HG02852 (cell line): ENCODE measurements at regions not wholly inside any gene's neighbourhood (a gene's known extent, or its start where the extent isn't known, plus 50 kb on each side); places are given as distances from the start of the nearest gene placed in this dataset.

Experiments used
- ATAC-seq: cut with Tn5 transposase; IDR thresholded peaks from one replicate; pipeline ENCODE4 v1.9.1; 2021; ENCODE audit warnings: mild to moderate bottlenecking, moderate library complexity; ENCODE audit not compliant: unreplicated experiment

DNA sequence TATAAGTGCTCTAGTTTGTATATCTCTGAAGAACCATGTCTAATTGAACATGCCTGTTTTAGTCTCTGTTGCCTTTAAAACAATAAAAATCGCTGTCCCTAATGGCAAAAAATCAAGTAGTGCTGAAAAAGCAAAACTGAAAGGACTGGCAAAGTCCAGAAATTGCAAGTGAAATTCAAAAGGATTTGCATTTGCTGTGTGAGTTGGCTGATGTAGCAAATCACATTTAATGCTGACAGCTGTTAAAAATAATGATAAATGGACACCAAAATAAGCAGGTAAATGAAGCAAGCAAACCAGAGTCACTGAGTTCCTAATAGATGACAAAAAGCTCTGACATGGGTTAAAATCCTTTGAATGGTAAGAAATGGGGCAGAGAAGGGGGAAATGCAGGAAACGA lies 874.1 kb downstream of the GRM8 start:
- ATAC-seq = peak; percentile 72

DNA sequence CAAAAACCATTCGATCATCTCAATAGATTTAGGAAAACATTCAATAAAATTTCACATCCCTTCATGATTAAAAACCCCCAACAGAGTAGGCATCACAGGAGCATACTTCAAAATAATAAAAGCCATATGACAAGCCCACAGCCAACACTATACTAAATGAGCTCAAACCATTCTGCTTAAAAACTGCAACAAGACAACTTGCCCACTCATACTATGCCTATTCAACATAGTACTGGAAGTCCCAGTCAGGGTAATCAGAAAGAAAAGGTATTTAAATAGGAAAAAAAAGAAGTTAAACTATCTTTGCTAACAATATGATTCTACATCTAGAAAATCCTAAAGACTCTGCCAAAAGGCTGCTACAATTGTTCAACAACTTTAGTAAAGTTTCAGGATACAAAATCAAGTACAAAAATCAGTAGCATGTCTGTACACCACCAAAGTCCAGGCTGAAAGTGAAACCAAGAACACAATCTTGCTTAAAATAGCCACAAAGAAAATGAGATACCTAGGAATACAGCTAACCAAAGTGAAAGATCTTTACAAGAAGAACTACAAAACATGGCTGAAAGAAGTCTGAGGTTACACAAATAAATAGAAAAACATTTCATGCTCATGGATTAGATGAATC lies 882.6 kb downstream of the GRM8 start:
- ATAC-seq = peak; percentile 83

DNA sequence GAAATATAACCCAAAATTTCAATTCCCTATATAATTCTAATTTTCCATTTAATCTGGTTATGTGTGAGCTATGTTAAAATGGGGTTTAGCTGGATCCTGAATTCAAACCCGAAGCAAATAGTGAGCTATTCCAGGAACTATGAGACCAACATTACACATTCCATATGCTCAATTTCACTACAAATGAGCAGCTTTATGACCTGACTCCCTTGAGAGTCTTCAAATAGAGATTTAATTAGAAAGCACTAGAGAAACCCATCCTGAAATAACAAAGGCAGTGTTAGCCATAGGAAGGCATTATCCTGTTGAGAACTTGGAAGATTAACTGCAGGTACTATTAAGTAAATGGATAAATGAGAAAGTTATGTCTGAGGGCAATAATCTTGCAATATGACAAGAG lies 890.0 kb downstream of the GRM8 start:
- ATAC-seq = no peak

DNA sequence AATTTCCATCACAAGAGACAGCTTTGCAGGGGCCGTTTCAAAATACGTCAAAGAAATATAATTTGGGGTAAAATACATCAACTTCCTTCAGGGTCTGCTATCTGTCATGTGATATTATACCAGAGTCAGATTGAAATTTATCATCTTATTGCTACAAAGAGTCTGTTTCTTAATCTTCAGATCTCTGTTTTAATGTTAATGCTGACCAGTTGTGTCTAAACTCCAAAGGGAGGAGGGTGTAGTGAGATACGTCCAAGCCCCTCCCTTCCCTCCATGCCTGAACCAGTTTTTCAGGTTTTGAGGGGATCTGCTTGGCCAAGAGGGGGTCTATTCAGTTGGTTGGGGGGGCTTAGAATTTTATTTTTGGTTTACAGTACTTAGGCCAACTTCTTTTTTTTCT lies 891.6 kb downstream of the GRM8 start:
- ATAC-seq = no peak

DNA sequence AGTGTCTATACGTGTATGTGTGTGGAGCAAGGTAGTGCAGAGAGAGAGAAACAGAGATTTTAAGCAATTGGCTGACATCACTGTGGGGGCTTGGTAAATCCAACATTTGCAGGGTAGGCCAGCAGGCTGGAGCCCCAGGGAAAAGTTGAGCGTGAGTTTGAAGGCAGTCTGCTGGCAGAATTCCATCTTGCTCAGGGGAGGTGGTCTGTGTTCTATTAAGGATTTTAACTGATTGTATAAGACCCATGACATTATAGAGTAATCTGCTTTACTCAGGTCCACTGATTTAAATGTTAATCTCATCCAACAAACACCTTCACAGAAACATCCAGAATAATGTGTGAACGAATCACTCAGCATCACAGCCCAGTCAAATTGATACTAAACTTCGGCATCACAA lies 912.9 kb downstream of the GRM8 start:
- no peak for ATAC-seq

DNA sequence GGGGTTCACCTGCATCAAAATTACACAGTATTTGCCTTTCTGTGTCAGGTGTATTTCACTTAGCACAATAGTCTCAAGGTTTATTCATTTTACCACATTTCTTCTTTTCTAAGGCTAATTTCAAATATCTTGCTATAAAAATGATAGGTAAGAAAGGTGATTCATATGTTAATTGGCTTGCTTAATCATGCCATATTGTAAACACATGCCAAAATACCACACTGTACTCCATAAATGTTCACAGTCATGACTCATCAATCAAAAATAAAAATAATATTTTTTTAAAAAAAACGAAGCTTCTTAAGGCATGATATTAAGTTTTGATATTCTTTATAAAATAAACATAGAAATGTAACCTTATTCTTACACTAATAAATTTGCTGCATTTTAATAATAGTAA lies 947.1 kb downstream of the GRM8 start:
- no peak for ATAC-seq

DNA sequence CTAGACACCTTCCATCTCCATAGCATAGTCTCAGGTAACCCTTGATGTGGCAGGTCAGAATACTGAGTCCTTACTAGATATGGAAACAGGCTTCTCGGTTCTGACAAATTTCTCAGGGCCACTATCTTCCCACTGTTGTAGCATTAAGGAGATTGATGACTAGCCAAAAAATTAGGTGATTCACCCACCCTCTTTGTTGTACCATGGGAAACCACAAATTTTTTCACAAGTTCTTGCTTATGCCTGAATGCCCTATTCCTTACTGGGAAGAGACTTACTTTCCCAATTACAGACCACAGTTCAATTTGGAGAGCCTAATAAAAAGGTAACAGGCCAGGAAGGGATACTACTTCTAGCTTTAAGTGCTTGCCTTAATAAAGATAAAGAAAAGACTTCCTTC lies 948.8 kb downstream of the GRM8 start:
- no peak for ATAC-seq

DNA sequence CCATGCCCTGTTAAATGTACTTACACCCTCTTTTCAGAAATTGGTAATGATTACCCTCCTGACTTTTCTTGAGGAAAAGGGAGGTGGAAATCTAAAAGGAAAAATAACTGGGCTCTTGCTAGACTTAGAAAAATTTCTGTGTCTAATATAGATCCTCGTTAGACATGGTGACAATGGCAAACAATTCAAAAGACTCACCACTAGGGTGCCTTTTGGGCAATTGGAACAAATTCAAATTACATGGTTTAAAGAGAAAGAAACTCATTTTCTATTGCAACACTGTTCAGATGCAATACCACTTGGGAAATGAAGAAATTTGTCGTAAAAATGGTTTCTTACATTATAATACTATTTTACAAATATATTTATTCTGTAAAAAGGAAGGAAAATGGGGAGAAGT lies 950.1 kb downstream of the GRM8 start:
- ATAC-seq = no peak

DNA sequence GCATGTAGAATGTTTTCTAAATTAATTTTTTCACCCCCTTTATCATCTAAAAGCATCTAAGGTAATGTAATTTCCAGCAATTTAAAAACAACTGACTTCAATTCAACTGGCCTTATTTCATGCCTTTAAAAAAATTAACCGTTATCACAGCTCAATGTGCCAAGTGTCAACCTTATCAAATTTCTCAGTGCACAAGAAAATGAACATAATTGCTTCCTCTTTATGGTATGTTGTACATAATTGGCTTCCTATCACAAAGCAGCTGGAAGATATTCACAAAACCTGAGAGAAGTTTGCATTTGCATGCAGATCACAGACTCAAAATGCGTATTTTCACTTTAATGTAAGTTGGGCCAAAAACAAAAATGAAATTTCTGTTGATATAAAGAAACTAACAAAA lies 966.4 kb downstream of the GRM8 start:
- ATAC-seq = no peak

DNA sequence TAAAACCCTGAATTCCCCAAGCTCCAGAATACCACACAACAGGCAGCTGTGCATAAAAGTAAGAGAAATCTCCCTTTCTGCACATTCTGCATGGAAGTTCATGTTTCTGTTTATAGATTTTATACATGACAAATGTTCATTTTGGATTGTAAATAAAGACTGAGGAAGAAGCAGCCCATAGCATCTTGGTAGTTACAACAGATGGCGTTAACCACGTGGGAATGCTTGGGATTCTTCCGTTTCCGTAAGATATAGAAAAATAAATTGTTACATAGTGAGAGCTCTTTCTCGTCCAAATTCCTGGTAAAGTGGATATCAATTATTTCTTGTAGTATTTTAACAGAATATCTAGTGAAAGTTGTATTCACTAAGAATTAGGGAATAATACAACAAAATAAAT lies 1016.5 kb downstream of the GRM8 start:
- no peak for ATAC-seq

DNA sequence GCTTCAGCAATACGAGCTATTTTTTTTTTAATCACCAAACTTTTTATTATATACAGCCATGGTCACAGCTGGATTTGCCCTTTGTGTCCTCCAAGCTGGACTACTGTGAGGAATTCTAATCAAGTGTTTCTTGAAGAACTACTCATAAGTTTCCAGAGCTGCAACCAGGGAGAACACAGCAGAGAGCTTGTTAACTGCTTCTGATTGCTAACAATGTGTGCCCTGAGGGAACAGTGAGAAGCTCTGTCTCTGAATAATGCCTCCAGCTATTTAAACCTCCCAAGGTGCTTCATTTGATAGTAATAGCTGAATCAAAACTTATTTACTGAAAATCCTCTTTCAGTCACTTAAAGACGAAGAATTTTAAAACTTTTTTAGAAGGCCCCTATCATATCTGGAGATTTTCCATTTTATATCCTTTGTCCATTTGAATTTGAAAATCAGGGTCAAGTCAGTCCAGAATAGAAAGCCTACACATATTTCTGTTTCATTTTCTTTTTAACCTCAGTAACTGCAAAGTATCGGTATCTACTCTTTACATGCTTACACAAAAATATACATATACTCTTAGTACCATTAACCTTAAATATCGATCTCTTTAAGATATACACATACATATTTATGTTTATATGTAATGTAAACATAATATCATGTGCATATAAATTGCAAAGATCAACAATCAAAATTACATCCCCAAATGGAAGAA lies 1024.2 kb downstream of the GRM8 start:
- no peak for ATAC-seq

DNA sequence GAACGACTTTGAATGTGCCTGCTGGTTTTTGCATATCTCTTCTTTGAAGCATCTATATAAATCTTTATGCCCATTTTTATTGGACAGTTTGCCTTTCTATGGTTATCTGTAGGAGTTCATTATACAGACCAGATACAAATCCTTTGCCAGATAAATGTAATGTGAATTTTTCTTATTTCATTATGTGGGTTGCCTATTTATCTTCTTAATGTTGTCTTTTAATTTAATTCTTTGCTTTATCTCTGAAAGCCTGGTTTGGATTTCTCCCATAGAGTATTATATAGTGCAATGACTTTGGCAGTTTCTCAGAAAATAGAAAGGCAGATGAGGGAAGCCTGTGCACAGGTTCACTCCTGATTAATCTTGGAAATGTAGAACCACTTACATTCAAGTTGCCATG lies 1025.1 kb downstream of the GRM8 start:
- no peak for ATAC-seq

DNA sequence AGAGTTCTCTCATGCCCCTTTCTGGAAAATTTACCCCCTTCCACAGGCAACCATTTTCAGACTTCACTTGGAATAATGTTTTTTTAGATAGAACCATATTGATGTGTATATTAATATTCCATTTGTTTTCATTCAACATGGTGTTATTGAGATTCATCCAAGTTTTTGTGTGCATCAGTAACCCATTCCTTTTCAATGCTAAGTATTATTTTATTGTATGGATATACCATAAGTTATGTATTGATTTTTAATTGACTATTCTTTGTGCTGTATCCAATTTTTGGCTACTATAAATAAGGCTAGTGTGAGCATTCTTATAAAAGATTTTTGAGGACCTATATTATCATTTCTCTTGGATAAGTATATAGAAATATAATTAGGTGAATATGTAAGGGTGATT lies 1025.7 kb downstream of the GRM8 start:
- no peak for ATAC-seq

DNA sequence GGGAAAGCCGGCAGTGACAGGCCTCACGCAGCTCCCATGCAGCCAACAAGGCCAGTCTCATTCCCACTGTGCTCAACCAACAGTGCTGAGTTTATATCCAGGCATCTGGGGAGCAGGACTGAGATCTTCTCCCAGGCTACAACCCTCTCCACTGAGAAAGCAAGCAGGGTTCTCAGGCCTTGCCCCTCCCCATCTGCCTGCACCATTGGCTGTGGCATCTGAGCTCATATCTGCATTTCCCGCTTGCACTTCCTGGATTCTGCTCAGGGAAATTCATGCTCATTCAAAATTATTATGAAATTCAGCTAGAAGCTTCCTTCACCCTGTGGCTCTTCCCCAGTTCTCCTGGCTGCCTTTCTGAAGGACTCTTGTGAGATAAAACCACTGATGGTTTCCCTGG lies 1029.0 kb downstream of the GRM8 start:
- ATAC-seq = no peak

DNA sequence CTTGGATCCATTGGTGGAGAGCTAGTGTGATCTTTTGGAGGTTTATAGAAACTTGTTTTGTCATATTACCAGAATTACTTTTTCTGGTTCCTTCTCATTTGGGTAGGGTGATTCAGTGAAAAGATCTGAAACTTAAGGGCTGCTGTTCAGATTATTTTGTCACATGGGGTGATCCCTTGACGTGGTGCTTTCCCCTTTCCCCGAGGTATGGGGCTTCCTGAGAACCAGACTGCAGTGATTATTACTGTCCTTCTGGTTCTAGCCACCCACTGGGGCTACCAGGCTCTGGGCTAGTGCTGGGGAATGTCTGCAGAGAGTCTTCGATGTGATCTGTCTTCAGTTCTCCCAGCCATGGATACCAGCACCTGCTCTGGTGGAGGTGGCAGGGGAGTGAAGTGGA lies 1030.0 kb downstream of the GRM8 start:
- peak; percentile 54 for ATAC-seq

DNA sequence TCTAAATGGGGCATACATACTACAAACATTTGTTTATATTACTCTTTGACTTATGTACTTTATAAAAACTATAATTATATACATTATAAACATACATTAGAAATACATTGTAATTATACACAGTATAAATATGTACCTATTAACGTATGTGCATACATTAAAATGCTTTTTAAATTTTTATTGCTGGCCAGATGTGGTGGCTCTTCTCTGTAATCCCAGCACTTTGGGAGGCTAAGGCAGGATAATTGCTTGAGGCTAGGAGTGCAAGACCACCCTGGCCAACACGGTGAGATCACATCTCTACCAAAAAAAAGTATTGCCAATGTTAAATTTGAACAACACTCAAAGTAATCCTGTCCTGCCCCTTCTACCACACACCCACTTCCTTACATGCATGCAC lies 1037.0 kb downstream of the GRM8 start:
- ATAC-seq = no peak

DNA sequence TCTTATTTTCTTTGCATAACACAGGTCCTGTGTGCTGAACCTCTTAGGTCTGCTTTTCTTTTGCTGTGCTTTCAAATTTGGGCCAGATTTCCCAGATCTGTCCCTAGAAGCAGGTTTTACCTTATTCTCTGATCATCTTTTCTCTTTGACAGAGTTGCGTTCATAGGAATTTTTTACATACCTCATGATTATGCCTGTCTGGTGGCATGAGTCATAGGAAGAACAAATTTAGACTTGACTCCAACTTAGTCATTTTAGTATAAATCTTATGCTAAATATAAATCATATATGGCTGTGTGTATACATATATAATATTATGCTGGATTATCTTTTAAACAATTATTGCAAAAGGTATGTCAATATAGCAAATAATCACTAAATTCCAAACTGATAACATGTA lies 1038.9 kb downstream of the GRM8 start:
- ATAC-seq = no peak

DNA sequence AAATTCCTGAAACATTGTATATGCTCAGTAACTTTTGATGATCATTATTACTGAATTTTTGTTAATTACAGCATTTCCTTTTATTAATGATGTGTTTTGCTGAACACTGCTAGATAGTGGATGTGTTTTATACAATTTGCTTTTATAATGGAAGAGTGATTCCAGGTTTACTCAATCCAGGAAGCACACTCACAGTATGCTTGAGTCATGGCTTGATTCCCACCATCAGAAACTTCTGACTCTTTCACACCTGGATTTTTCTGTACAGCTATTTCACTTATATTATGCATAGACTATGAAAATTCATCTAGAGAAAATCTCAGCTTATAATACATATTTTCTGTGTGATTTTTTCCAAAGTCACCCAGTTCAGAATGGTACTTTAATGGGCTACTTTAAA lies 1040.9 kb downstream of the GRM8 start:
- ATAC-seq = no peak

DNA sequence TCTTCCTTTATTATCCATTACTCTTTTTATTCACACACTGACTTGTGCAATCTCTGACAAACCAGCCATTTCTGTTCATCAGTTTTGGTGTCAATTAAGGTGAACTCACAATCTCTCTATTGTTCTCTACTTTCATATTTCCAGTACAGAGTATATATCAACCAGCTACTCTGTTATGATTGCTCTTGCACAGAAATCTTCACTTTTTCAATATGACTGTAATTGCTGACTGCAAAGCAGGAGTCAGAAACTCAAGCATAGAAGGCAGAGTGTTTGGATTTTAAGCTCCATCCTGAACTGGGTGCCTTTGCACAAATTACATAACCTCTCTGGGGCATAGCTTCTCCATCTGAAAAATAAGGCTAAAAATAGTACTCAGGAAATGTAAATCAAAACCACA lies 1042.0 kb downstream of the GRM8 start:
- peak; percentile 64 for ATAC-seq

DNA sequence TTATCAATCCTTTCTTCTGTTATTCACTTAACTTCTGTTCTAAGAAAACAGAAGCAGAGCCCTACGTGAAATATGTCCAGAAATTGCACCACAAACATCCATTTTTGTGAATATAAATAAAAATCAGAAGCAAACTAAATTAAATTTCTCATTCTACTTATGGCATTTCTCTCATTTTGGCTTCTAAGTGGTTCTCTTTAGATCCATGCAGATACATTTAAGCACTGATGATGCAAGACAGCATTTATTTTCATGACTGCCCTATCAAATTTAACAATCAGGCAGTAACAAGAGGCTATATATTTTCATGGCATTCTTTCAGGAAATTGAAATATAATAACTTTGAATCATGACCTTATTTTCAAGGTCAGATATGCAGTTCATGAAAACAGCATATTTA lies 1049.6 kb downstream of the GRM8 start:
- no peak for ATAC-seq

DNA sequence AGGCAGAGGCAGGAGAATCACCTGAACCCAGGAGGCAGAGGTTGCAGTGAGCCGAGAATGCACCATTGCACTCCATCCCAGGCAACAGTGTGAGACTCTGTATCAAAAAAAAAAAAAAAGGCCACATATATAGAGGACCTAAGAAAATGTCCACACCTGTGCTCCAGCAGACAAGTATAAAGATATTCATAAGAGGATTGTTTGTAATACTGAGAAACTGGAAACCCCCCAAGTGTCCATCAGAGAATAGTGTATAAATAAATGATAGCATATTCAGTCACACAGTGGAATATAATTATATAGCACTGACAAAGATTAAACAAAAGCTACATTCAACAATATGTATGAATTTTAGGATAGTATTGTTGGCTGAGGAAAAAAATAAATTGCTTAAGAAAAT lies 1050.6 kb downstream of the GRM8 start:
- no peak for ATAC-seq

DNA sequence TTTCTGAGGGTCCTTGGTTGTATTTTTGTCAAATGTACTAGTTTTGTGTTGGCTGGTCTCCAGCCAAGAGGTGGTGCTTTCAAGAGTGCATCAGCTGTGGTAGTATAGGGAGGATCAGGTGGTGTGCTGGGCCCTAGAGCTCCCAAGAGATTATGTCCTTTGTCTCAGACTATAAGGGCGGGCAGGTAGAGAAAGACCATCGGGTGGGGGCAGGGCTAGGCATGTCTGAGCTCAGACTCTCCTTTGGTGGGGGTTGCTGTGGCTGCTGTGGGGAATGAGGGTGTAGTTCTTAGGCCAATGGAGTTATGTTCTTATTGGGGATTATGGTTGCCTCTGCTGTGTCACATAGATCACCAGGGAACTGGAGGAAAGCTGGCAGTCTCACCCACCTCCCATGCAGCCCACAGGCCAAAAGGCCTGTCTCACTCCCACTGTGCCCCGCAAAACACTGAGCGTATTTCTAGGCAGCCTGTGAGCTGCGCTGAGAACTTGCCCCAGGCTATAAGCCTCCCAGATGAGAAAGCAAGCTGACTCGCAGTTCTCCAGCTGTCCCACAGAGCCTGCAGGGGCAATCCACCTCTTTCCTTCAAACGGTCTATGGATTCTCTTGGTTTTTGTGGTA lies 1066.7 kb downstream of the GRM8 start:
- no peak for ATAC-seq

DNA sequence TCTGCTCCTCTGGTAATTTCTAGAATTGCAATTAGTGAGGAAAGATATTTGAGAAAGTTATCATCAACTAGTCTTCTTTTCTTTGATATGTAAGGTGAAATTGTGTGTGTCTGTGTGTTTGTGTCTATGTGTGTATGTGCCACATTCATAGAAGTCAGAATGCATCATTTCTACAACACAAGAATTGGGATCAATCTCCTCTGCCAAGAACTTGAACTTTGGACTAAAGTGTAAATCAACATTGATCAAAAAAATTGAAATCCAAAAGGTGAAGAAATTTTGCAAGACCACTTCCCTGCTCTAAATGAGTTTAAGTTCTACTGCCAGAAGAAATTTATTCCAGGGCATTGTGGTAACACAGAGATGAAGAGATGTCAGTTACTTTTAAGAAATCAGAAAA lies 1072.8 kb downstream of the GRM8 start:
- no peak for ATAC-seq
